Liver (tissue), 3 donors: ENCODE measurements at regions not wholly inside any gene's neighbourhood (a gene's known extent, or its start where the extent isn't known, plus 50 kb on each side); places are given as distances from the start of the nearest gene placed in this dataset.

Experiments used
- FOXA1 ChIP-seq: IDR thresholded peaks from 2 replicates; pipeline ENCODE4 v1.6.1; 2016; ENCODE audit warnings: antibody characterized with exemption
- JUND ChIP-seq, 2 donors: IDR thresholded peaks; 2 replicates each; pipeline ENCODE4 v1.6.1; 2016; ENCODE audit warnings: antibody characterized with exemption in 2 of 2
- SP1 ChIP-seq: IDR thresholded peaks from 2 replicates; pipeline ENCODE4 v1.6.1; 2018; ENCODE audit warnings: antibody characterized with exemption, mild to moderate bottlenecking
- TAF1 ChIP-seq: conservative IDR thresholded peaks from 2 replicates; pipeline ENCODE4 v1.6.1; 2016; ENCODE audit warnings: antibody characterized with exemption, mild to moderate bottlenecking
- TF ChIP-seq, protein P1 (sequence below): fragments of 150-350 bp; IDR thresholded peaks from 2 replicates; pipeline ENCODE4 v1.5.1; 2017; ENCODE audit warnings: improper control_type of control experiment, low read depth, low read length; ENCODE audit not compliant: missing input control
- TF ChIP-seq, protein P2 (sequence below): IDR thresholded peaks from 2 replicates; pipeline ENCODE4 v1.6.1; 2016; ENCODE audit warnings: antibody characterized with exemption
- TF ChIP-seq, protein P3 (sequence below): IDR thresholded peaks from 2 replicates; pipeline ENCODE4 v1.6.1; 2016; ENCODE audit warnings: antibody characterized with exemption
- TF ChIP-seq, protein P4 (sequence below): IDR thresholded peaks from 2 replicates; pipeline ENCODE4 v1.6.1; 2016; ENCODE audit warnings: antibody characterized with exemption, mild to moderate bottlenecking
- TF ChIP-seq, protein P5 (sequence below): IDR thresholded peaks from 2 replicates; pipeline ENCODE4 v1.6.1; 2016; ENCODE audit warnings: antibody characterized with exemption
- donor health status: healthy.
- donor health status: healthy.

DNA sequence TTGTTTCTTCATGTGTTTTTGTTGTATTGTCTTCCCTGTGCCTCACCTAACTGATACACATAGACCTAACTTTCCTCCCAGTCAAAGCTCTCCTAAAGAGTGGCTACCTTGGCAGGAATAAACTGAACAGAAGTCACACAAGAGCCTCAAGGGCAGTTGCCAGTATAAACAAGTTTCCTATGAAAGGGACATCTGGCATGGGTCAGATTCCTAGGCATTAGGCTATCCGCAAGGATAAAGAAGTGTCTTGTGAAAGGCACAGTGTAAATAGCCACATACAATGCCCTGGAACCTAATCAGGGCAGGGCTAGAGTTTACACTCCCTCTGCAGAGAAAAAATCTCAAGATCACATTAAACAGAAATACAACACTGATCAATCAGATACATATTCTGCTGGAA is 220.8 kb downstream of the SPANXN3 start:
- TF ChIP-seq, protein P1, sequence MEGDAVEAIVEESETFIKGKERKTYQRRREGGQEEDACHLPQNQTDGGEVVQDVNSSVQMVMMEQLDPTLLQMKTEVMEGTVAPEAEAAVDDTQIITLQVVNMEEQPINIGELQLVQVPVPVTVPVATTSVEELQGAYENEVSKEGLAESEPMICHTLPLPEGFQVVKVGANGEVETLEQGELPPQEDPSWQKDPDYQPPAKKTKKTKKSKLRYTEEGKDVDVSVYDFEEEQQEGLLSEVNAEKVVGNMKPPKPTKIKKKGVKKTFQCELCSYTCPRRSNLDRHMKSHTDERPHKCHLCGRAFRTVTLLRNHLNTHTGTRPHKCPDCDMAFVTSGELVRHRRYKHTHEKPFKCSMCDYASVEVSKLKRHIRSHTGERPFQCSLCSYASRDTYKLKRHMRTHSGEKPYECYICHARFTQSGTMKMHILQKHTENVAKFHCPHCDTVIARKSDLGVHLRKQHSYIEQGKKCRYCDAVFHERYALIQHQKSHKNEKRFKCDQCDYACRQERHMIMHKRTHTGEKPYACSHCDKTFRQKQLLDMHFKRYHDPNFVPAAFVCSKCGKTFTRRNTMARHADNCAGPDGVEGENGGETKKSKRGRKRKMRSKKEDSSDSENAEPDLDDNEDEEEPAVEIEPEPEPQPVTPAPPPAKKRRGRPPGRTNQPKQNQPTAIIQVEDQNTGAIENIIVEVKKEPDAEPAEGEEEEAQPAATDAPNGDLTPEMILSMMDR, result no peak
- TF ChIP-seq SP1, result no peak
- TF ChIP-seq, protein P2, sequence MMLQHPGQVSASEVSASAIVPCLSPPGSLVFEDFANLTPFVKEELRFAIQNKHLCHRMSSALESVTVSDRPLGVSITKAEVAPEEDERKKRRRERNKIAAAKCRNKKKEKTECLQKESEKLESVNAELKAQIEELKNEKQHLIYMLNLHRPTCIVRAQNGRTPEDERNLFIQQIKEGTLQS, result no peak
- TF ChIP-seq JUND (IDR thresholded peaks at IDR 0.05), result no peak
- TF ChIP-seq, protein P3, sequence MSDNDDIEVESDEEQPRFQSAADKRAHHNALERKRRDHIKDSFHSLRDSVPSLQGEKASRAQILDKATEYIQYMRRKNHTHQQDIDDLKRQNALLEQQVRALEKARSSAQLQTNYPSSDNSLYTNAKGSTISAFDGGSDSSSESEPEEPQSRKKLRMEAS, result no peak
- TF ChIP-seq, protein P4, sequence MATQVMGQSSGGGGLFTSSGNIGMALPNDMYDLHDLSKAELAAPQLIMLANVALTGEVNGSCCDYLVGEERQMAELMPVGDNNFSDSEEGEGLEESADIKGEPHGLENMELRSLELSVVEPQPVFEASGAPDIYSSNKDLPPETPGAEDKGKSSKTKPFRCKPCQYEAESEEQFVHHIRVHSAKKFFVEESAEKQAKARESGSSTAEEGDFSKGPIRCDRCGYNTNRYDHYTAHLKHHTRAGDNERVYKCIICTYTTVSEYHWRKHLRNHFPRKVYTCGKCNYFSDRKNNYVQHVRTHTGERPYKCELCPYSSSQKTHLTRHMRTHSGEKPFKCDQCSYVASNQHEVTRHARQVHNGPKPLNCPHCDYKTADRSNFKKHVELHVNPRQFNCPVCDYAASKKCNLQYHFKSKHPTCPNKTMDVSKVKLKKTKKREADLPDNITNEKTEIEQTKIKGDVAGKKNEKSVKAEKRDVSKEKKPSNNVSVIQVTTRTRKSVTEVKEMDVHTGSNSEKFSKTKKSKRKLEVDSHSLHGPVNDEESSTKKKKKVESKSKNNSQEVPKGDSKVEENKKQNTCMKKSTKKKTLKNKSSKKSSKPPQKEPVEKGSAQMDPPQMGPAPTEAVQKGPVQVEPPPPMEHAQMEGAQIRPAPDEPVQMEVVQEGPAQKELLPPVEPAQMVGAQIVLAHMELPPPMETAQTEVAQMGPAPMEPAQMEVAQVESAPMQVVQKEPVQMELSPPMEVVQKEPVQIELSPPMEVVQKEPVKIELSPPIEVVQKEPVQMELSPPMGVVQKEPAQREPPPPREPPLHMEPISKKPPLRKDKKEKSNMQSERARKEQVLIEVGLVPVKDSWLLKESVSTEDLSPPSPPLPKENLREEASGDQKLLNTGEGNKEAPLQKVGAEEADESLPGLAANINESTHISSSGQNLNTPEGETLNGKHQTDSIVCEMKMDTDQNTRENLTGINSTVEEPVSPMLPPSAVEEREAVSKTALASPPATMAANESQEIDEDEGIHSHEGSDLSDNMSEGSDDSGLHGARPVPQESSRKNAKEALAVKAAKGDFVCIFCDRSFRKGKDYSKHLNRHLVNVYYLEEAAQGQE, result no peak
- TF ChIP-seq, protein P5, sequence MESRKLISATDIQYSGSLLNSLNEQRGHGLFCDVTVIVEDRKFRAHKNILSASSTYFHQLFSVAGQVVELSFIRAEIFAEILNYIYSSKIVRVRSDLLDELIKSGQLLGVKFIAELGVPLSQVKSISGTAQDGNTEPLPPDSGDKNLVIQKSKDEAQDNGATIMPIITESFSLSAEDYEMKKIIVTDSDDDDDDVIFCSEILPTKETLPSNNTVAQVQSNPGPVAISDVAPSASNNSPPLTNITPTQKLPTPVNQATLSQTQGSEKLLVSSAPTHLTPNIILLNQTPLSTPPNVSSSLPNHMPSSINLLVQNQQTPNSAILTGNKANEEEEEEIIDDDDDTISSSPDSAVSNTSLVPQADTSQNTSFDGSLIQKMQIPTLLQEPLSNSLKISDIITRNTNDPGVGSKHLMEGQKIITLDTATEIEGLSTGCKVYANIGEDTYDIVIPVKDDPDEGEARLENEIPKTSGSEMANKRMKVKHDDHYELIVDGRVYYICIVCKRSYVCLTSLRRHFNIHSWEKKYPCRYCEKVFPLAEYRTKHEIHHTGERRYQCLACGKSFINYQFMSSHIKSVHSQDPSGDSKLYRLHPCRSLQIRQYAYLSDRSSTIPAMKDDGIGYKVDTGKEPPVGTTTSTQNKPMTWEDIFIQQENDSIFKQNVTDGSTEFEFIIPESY, result no peak
- no peak for TF ChIP-seq FOXA1
- no peak for TF ChIP-seq TAF1
